GM21529 (cell line): ENCODE measurements at regions not wholly inside any gene's neighbourhood (a gene's known extent, or its start where the extent isn't known, plus 50 kb on each side); places are given as distances from the start of the nearest gene placed in this dataset.
"Not testable (repeated sequence)": the region's sequence is repeated elsewhere in the genome, so short reads cannot be mapped to it uniquely, and the experiment has no call there.

ENCODE experiments used
- ATAC-seq: cut with Tn5 transposase; IDR thresholded peaks from one replicate; pipeline ENCODE4 v1.9.1; 2021; ENCODE audit not compliant: unreplicated experiment

DNA sequence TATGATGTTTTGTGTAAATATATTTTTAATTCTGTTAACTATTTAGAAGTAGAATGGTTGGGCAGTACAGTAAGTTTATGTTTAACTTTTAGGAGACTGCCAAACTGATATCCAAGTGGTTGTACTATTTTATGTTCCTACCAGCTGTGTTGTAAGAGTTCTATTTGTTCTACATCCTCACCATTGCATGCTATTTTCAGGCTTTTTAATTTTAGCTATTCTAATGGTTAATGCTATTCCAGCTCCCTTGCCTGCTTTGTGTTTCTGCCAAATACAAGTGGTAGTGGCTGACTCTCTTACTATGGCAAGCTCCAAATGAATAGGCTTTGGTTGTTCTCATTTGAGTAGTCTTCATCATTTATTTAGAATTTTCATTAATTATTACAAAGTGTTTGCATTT, 476.4 kb downstream of the KIF4B start:
- no peak for ATAC-seq

DNA sequence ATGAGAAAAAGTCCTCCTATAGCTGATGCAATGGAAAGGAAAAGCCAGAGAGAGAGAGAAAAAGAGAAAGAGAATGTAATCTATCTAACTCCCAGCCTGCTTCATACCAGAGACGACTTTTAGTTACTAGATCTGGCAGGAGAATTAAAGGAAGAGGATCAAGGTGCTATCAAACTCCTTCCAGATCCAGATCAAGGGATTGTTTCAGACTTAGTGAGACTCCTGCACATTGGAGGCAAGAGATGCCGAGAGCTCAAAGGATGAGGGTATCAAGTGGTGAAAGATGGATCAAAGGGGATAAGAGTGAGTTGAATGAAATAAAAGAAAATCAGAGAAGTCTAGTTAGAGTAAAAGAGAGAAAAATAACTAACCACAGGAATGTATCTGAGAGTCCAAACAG, 478.6 kb downstream of the KIF4B start:
- ATAC-seq: no peak

DNA sequence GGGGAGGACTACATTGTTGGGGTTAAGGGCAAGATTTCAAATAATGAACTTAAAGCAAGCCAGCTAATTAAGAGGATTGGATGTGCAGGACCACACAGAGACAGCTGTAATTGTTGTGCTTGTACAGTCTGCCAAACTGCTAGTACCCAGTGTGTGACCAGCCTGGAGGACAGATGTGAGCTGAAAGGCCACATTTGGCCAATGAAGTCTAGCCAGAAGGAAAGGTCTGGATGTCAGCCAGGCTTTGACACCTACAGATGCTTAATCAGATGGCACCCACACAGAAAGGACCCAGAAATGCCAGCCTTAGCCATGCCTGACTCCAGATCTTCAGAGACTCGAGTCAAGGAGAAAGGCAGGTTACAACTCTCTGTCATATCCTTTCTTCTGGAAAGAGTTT, 491.1 kb downstream of the KIF4B start:
- no peak for ATAC-seq

DNA sequence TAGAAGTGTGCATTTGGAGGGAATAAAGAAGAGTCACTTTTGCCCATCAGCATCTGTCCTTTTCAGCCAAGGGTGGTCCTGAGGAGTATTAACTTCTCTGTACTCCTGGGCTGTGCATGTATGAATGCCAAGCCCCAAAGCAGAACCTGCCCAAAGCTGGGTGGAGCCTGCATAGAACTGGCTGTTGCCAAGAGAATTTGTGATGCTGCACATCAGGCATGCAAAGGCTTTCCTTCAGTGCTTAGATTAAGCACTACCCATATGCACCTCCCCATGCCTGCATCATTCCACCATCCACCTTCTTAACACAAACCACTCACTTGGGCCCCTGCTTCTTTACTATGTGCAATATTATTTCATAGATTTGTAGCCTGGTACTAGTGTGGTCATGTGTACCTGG, 493.8 kb downstream of the KIF4B start:
- no peak for ATAC-seq

DNA sequence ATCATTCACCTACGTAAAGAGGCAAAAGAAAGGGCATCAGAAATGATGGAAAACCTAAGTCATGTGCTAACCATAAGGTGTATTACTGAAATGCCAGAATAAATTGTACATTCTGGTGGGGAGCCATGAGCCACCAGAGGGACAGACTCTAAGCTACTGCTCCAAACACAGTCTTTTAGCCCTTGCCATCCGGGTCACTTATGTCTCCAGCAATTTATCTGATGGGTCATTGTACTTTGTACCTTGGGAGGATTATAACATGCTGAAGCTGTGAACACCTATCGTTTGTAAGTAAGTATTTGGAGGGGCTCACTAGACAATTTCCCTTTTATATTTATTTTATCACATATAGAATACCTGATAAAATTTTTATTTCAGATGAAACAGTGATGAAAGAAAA, 495.1 kb downstream of the KIF4B start:
- no peak for ATAC-seq

DNA sequence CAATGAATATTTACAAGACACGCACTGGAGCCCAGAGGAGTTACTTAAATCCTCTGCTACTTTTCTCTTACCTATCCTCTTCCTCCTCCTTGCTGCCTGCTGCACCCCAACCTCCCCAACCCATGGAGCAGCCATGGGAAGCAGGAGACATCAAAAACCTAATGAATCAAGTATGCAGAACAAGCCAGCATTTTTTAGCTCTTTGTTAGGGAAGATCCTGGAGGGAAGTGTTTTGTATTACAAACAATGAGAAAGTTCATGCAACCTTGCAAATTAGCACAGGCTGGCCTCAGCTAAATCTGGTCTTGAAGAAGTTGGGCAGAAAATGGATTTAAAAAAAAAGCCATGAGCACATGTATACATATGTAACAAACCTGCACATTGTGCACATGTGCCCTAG, 498.8 kb downstream of the KIF4B start:
- no peak for ATAC-seq

DNA sequence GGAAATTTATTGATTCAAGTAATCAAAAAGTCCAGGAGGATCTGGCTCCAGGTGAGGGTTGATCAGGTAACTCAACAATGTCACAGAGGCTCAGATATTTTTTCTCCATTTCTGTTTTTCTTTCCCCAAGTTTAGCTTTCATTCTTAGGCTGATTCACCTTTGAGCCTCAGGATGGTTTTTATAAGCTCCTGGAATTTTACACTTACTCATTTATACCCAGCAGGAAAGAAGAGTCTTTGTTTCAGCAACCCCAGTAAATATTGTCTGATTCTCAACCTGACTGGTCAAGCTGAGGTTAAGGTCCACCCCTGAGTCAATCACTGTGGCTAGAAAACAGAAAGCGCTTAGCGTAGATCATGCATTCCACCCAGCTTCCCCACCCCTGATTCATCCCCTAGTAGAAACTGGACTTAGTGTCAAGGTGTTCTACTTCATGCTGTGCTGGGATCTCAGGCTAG, 500.6 kb downstream of the KIF4B start:
- no peak for ATAC-seq

DNA sequence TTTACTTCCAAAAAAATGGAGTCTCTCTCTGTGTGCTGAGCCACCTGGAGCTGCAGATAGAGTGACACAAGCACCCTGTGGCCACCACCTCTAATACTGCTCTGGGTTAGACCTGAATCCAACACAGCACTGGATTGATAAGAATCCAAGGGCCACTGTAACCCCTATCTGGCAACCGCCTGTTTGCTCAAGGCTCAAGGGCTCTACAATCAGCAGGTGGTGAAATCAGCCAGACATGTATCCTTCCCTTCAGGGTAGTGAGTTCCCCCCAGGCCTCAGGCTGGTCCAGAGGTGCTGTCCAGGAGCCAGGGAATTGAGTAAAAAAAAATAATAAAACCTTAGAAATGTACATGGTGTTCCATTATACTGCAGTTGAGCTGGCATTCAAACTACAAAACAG, 509.0 kb downstream of the KIF4B start:
- no peak for ATAC-seq

DNA sequence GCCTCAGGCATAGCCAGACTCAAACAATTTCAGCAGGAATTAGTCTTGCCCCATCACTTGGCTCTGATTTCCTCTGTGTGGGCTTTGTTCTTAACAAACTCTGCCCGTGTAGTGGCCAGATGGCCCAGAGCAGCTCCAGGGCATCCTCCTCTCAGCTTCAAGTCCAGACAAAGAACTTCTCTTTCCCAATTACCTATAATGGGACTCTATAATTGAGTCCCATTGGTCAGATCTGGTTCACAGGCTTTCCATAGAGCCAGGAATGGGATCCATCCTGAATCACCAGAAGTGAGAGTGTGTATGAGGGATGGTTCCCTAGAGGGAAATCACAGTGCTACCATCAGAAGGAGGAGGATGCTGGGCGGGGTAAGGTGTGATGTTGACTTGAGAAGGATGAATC, 515.8 kb downstream of the KIF4B start:
- ATAC-seq: no peak

DNA sequence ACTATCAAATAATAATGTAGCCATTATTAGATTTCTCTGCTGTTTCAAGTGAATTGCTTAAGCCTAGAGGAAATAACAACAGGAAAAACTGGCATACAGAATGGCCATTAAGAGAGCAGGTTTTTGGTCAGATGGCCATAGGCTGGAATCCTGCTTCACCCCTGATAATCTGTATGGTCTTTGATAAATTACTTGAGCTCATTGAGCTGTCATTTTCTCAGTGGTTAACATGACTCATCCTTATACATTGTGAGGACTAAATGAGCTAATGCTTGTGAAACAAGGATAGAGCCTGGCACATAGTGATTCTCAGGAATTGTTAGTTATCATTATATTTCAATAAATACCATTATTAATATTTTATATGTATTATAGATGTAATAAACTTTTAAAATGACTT, 516.5 kb downstream of the KIF4B start:
- no peak for ATAC-seq

DNA sequence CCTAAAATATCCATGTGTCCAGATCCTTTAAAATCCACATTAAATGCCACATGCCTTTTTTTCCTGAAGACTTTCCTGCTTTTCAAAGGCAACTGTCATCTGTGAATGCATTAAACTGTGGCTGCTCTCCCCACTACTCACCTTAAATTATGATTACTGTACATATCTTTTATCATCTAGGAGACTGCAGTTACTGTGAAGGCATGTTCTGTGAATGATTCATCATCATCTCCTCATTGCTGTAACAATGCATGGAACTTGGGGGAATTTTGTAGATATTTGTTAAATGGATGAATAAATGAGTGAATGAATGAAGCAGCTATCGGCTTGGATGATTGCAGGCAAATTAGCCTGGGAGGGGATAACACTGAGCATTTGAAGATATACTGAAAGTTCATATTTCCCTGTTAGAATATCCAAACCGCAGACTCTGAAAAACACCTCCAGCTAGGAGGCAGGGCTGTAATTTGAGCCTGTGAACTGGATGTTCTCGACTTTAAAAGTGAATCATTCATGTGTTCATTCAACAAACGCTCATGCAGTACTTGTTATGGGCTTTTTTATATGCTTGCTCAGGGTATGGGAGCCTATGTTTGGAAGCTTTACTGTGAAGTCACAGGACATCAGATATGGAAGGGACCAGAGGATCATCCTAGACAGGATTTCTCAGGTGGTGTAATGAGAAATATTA, 519.2 kb downstream of the KIF4B start:
- no peak for ATAC-seq

DNA sequence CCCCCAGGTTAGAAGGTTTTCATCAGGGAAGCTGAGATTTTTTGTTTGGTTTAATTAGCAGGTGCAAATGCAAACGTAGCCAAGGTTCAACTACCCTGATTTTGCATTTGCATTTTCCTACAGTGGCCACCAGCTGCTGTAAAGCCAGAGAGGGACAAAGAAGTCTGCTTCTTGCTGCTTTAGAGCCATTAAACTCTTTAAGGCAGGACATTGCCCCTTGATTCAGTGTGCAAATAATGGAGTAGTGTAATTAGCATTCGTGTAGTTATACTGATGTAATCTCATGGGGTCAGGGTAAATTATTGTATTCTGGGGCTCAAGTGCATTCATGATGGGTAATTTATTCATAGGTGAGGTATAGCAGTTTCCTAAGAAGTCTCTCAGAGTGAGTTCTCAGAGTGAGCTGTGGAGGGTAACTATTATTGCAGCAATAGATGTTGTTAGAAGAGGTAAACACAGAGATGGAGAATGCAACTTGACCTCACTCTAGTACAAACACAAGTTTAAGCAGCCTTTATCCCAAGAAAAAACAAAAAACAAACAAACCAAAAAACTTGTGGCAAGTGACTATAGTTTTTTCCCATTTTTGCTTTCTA, 526.5 kb downstream of the KIF4B start:
- no peak for ATAC-seq

DNA sequence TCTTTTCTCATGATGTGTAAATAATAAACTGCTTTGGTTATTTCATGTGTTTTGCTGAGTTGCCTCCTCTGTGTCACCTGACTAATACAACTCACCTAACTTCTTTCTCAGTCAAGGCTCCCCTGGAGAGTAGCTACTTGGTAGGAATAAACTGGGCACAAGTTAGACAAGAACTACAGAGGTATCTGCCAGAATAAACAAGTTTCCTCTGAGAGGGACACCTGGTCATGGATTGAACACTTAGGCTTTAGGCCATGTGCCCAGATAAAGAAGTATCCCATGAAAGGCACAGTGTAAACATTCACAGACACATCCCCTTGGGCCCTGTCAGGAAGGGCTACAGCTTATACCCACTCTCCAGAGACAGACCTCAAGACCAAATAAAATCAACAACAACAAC, 532.5 kb downstream of the KIF4B start:
- ATAC-seq: no peak

DNA sequence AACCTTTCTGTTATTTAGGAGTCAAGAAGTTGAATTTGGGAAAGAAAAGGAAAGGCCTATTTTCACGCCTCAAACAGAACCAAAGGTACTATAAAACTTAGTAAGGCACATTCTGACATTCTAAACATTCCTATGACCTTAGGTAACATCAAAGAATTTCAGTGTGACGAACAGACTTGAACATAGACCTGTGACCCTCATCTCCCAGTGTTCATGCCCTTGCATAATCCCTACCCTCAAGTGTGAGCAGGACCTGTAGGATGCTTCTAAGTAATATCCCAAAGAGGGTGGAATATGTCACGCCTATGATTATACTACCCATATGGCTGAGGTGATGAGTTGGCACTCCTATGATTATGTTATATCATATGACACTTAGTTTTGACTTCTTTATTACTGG, 540.9 kb downstream of the KIF4B start:
- no peak for ATAC-seq

DNA sequence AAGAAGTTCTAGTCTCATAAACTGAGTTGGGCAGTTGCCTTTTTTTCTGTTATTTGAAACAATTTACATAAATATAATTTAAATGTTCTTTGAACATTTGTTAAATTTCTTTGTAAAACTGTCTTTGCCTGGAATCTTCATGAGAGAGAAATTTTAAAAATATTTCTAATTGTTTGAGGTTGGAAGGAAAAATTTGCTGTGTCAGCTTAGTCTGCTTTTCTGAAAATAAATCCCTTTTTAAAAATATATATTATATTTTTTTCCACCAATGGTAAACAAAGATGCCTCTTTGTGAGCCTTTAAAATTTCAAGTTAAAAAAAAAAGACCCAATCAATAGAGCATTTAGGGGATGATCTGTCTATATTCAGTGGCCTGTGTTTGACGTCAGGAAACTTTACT, 542.7 kb downstream of the KIF4B start:
- no peak for ATAC-seq

DNA sequence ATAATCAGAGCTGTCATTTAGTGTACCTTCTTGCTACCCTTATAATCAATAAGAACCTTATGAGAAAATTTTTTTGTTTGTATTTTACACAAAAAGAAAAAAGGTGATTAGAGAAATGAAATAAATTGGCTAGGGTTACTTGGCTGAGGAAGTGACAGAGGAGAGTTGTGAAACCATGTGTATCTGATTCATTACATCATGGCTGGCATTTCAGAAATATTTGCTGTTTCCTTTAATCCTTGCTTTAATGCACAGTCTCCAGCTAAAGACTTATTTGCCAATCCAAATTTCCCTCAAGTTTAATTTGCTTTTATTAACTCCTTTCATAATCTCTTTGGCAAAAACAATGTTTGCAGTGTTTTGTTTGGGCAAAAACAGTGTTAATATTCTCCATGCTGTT, 543.1 kb downstream of the KIF4B start:
- ATAC-seq: no peak

DNA sequence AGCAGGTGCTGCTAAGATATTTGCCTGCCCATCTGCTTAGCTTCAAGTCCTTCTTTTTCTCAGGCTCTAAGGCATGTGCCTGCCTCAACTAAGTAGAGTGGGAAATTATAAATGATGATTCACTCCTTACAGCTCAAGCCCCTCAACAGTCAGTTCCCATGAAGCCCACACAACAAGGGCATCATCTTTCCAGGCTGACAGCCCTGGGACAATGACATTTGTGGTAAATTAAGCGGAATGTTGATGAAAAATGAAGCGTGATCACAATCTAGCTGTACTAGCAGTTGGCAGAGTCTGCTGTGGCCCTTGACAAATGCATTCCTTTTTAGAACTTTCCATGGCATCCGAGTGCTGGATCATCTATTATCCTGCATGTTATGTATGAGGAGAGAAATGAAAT, 548.6 kb downstream of the KIF4B start:
- no peak for ATAC-seq

DNA sequence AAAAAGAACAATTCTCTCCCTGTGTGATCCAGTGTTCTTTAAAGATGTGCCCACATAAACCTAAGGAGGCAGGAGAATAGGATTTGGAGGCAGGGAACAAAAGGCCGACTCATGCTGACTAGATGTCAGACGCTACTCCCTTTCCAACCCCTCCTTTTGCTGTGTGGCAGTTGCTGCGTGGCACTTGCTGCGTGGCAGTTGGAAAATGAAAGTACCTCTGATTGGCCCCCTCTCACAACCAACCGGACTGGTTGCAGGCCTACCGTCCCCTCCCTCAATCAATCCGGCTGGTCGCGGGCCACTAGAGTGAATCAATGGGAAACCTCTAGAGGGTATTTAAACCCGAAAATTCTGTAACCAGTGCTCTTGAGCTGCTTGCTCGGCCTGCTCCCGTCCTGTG, 551.0 kb downstream of the KIF4B start:
- no peak for ATAC-seq

DNA sequence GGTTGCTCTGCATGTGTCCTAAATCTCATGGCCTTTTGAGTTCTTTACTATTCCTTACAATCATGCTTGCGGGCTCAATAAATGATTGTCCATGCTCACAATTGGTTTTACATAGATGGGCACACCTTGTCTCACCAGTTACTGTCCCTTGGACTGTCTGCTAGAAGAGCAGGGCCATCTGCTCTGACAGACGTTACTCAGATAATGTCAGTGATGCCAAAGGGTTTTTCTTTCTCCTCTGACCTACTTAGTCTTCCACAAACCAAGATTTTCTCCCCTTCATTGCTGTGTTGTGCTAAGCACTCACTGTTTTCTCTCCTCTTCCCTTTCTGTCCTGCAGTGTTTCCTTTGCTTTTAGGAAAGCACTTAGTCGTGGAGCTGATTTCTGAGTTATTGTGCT, 562.3 kb downstream of the KIF4B start:
- ATAC-seq: no peak

DNA sequence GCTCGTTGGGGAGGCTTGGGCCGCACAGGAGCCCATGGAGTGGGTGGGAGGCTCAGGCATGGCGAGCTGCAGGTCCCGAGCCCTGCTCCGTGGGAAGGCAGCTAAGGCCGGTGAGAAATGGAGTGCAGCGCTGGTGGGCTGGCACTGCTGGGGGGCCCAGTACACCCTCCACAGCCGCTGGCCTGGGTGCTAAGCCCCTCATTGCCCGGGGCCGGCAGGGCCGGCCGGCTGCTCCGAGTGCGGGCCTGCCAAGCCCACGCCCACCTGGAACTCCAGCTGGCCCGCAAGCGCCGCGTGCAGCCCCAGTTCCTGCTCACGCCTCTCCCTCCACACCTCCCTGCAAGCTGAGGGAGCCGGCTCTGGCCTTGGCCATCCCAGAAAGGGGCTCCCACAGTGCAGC, 573.3 kb downstream of the KIF4B start:
- ATAC-seq: not testable (repeated sequence)

DNA sequence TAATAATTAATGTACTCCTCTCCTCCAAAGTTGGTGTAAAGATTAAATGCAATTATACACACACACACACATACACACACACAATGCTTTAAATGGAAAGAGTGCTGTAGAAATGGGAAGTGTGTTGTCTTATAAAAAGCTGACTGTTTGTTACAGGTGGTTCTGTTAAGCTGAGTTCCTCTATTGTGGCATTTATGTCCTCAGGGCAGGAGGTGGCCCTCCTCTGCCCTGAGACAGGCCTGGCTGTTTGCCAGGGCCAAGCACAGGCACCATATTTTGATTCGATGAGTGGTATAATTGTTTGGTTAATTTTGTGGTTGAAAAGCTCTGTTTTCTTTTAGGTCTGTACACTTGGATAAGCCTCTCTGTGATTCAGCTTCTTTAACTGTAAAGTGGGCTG, 573.9 kb downstream of the KIF4B start:
- no peak for ATAC-seq

DNA sequence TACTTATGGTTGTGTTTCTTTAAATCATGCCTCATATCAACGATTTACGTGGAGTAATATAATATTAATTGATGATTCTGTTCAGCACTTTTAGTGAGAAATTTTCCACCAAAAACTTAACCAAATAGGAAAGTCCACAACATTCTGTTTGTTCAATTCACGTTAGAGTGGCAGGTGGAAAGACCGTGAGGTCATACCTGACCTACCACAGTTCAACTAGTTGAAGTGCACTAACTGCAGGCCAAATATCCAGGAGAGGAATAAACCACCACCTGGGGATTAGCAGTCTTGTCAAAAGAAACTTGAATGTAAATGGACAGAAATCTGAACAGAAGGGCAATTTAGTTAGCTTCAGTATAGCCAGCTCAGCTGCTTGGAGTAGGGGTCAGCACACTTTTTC, 577.7 kb downstream of the KIF4B start:
- ATAC-seq: no peak

DNA sequence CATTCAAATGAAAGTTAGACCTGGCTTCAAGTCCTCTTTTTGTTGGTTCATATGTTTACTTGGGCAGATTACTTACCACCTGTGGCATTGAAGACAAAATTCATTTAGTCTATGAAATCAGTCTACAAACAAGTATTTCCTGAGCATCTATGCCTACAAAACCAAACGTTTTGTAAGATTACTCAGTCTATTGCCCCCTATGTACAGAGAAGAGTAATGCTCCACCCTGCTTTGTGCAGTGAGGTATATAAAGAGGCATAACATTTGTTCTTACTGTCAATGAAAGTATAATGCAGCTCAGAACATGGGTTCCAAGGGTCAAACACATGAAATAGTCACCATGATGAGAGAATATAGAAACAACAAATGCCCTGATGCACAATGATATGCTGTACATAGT, 580.7 kb downstream of the KIF4B start:
- no peak for ATAC-seq
